OCI-LY7 (cell line): ENCODE measurements at regions not wholly inside any gene's neighbourhood (a gene's known extent, or its start where the extent isn't known, plus 50 kb on each side); places are given as distances from the start of the nearest gene placed in this dataset.

Experiments used
- BruUV-seq: library from RNA; stranded (reverse); fragments of 400-500 nt; replicated peaks from 2 replicates; lab custom pipeline; 2021; lab: Mats Ljungman, UMichigan
- CTCF ChIA-PET: fragments of 300-600 bp; sonication (Branson Sonifier 250); formaldehyde crosslinking; loops from one replicate; lab custom pipeline; 2022; ENCODE audit warnings: antibody characterized with exemption; ENCODE audit not compliant: unreplicated experiment; lab: Charles Lee
- POLR2A ChIA-PET: fragments of 300-600 bp; sonication (Branson Sonifier 250); formaldehyde crosslinking; loops from one replicate; lab custom pipeline; 2022; ENCODE audit warnings: antibody characterized with exemption; lab: Charles Lee
- DNase-seq: peaks from one replicate; pipeline ENCODE4 v3.0.0-alpha.2; 2015; ENCODE audit warnings: low spot score
- H2AFZ ChIP-seq: fragments of 200-600 bp; sonication (generic), shearing (Covaris generic); 2 replicates; pipeline ENCODE4 v1.6.1; 2014; ENCODE audit warnings: mild to moderate bottlenecking, antibody characterized with exemption, low read length, moderate library complexity
- H3K27ac ChIP-seq: fragments of 200-600 bp; sonication (generic); 2 replicates; pipeline ENCODE4 v1.5.1; 2014; ENCODE audit warnings: mixed run types, low read depth, mild to moderate bottlenecking, moderate library complexity, low read length, inconsistent platforms; ENCODE audit not compliant: poor library complexity, severe bottlenecking
- H3K36me3 ChIP-seq: fragments of 200-600 bp; sonication (generic); 2 replicates; pipeline ENCODE4 v1.6.1; 2014; ENCODE audit warnings: mild to moderate bottlenecking, antibody characterized with exemption, low read length, moderate library complexity, mixed read lengths; ENCODE audit not compliant: insufficient read depth
- H3K4me1 ChIP-seq: fragments of 200-600 bp; sonication (generic); 2 replicates; pipeline ENCODE4 v1.5.1; 2014; ENCODE audit warnings: mild to moderate bottlenecking, low read length; ENCODE audit not compliant: insufficient read depth, poor library complexity, severe bottlenecking
- H3K4me2 ChIP-seq: fragments of 200-600 bp; sonication (generic); 2 replicates; pipeline ENCODE4 v1.6.1; 2014; ENCODE audit warnings: mild to moderate bottlenecking, low read length
- H3K4me3 ChIP-seq: fragments of 200-600 bp; sonication (generic); 2 replicates; pipeline ENCODE4 v1.5.1; 2014; ENCODE audit warnings: mild to moderate bottlenecking, low read depth, low read length; ENCODE audit not compliant: poor library complexity, severe bottlenecking
- H3K79me2 ChIP-seq: fragments of 200-600 bp; sonication (generic); 2 replicates; pipeline ENCODE4 v1.6.1; 2016; ENCODE audit warnings: low read depth, mild to moderate bottlenecking, low read length, moderate library complexity, mixed read lengths; ENCODE audit not compliant: insufficient read depth
- H3K9me2 ChIP-seq: fragments of 200-600 bp; sonication (generic); 2 replicates; pipeline ENCODE4 v1.6.1; 2016; ENCODE audit warnings: mild to moderate bottlenecking, low read length, mixed read lengths; ENCODE audit not compliant: insufficient read depth
- H3K9me3 ChIP-seq: fragments of 200-600 bp; sonication (generic); 2 replicates; pipeline ENCODE4 v1.6.1; 2014; ENCODE audit warnings: mild to moderate bottlenecking, mixed run types, low read length, mixed read lengths
- H4K20me1 ChIP-seq: fragments of 200-600 bp; sonication (generic); 2 replicates; pipeline ENCODE4 v1.6.1; 2014; ENCODE audit warnings: mild to moderate bottlenecking, antibody characterized with exemption, low read length, moderate library complexity, mixed read lengths; ENCODE audit not compliant: insufficient read depth
- EZH2phosphoT487 ChIP-seq: fragments of 200-600 bp; sonication (generic); IDR thresholded peaks from 2 replicates; pipeline ENCODE4 v1.6.1; 2018; ENCODE audit warnings: low read depth, borderline replicate concordance, mild to moderate bottlenecking, mixed run types, antibody characterized with exemption, low read length, moderate library complexity, mixed read lengths
- intact Hi-C: fragments of 100-400 bp; cut with micrococcal nuclease; formaldehyde crosslinking; loops from one replicate; pipeline ENCODE4 v1.10.0; 2022; ENCODE audit not compliant: unreplicated experiment
- TF ChIP-seq, protein P1 (sequence below): fragments of 200-600 bp; sonication (generic); conservative IDR thresholded peaks from 2 replicates; pipeline ENCODE4 v1.5.1; 2014; ENCODE audit warnings: mild to moderate bottlenecking, antibody characterized with exemption, low read length, moderate library complexity, mixed read lengths

DNA sequence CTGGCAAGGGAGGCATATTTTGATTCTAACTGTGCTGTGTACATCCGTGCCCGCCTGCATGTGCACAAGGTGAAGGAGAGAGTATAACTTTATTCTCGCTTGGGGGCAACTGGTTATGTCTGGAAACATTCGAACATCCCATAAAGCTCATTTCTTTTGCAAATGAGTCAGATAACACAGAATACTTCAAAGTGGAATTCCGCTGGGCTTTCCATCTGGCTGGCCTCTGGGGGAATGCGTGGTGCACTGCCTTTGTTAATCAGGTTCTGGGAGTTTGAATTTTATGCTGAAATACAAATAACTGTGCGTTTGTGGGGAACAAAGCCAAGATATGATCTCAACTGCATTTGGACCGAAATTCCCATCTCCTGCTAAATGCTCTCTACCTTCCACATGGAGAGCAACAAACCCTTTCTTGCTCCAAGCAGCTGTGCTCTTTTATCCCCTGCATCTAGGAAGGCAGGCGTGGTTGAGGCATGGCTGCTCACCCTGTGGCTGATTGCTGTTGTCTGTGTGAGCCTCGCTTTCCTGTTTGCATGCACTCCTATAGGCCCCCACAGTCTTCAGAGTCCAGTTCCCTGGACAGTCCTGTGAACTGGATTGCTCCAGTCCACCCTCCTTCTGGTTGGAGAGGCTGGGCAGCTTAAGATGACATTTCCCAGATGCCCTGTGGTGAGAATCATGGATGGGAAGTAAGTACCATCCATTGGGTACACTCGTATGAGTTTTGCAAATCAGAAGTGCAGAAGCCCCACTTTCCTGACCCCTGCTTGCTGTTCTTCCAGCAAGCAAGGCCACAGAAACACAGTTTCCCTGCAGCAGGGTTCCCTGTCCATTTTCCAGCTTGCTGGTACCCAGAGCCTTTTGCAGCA lies 82.9 kb upstream of the ALDH1B1 start:
- no peaks in the 10 kb centered on the region; the same call in 1 of the 2 replicates for H4K20me1 ChIP-seq
- CTCF ChIA-PET, result no interaction called here
- H3K27ac ChIP-seq, result no peak overlapping the region
- no TSS peak for BruUV-seq
- no peaks in the 10 kb centered on the region for H3K36me3 ChIP-seq
- DNase-seq, result no peak
- no peaks in the 10 kb centered on the region for H3K4me1 ChIP-seq
- H3K79me2 ChIP-seq, result no peaks in the 10 kb centered on the region
- no peak overlapping the region for H3K4me2 ChIP-seq
- H3K4me3 ChIP-seq, result no peak overlapping the region
- H3K9me3 ChIP-seq, result no peaks in the 10 kb centered on the region
- no peaks in the 10 kb centered on the region for H3K9me2 ChIP-seq
- intact Hi-C loops, result no loop called here
- TF ChIP-seq, protein P1, sequence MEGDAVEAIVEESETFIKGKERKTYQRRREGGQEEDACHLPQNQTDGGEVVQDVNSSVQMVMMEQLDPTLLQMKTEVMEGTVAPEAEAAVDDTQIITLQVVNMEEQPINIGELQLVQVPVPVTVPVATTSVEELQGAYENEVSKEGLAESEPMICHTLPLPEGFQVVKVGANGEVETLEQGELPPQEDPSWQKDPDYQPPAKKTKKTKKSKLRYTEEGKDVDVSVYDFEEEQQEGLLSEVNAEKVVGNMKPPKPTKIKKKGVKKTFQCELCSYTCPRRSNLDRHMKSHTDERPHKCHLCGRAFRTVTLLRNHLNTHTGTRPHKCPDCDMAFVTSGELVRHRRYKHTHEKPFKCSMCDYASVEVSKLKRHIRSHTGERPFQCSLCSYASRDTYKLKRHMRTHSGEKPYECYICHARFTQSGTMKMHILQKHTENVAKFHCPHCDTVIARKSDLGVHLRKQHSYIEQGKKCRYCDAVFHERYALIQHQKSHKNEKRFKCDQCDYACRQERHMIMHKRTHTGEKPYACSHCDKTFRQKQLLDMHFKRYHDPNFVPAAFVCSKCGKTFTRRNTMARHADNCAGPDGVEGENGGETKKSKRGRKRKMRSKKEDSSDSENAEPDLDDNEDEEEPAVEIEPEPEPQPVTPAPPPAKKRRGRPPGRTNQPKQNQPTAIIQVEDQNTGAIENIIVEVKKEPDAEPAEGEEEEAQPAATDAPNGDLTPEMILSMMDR, result no peak
- no peak for TF ChIP-seq EZH2phosphoT487
- POLR2A ChIA-PET, result interaction anchor here (0.9 kb wide), 1 partner anchor 20 kb away, joined by 4 read pairs; no protein-coding TSS in a partner anchor
- no peak overlapping the region for H2AFZ ChIP-seq

DNA sequence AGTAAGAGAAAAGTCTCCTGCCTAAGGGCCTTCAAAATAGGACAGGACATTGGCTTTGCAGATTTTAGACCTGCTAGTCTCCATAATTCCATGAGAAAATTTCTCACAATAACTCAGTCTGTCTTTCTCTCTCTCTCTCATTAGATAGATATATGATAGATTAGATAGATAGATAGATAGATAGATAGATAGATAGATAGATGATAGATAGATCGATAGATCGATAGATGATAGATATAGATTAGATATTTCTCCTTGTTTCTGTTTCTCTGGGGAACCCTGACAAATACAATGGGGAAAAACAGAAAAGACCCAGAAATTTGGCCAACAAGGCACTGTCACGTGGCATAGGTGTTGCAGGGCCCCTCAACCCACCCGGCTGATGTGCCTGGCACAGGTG lies 84.4 kb upstream of the ALDH1B1 start:
- no peak for DNase-seq
- Histone ChIP-seq H3K79me2 (no peaks in the 10 kb centered on the region), H3K4me3 (no peak overlapping the region), H4K20me1 (no peaks in the 10 kb centered on the region; the same call in 1 of the 2 replicates), H3K36me3 (no peaks in the 10 kb centered on the region), H3K27ac (no peak overlapping the region), H3K9me3 (no peaks in the 10 kb centered on the region), H2AFZ (no peak overlapping the region), H3K9me2 (no peaks in the 10 kb centered on the region), H3K4me1 (no peaks in the 10 kb centered on the region), H3K4me2 (no peak overlapping the region)
- intact Hi-C loops, result no loop called here
- CTCF ChIA-PET, result no interaction called here
- no TSS peak for BruUV-seq
- TF ChIP-seq, protein P1, result no peak
- TF ChIP-seq EZH2phosphoT487, result no peak
- POLR2A ChIA-PET, result no interaction called here

DNA sequence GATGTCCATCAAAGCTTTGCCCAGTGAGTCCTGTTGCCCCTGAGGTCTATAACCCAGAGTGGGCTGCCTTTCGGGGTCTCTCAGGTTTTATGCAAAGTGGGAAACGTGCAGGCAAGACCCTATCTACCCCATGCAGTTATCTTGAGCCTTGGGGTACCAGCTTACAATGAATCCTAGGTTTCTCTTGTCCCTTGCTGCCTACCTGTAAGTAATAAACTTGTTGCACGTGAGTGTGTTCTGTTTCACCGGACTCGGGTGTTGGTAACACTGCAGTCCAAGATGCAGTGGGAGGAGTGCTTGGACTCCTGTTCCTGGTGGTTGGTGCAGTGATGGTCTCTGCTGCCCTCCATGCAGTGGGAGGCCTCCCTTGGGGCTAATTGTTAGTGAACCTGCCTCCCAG lies 85.6 kb upstream of the ALDH1B1 start:
- Histone ChIP-seq H3K4me3 (no peak overlapping the region), H3K79me2 (no peaks in the 10 kb centered on the region), H2AFZ (no peak overlapping the region), H3K4me2 (no peak overlapping the region), H4K20me1 (no peaks in the 10 kb centered on the region; the same call in 1 of the 2 replicates), H3K27ac (no peak overlapping the region), H3K9me2 (no peaks in the 10 kb centered on the region), H3K4me1 (no peaks in the 10 kb centered on the region), H3K36me3 (no peaks in the 10 kb centered on the region), H3K9me3 (no peaks in the 10 kb centered on the region)
- TF ChIP-seq EZH2phosphoT487, result no peak
- intact Hi-C loops, result no loop called here
- ChIA-PET POLR2A (no interaction called here), CTCF (no interaction called here)
- BruUV-seq, result no TSS peak
- DNase-seq, result no peak
